ENCODE measurements at regions not wholly inside any gene's neighbourhood (a gene's known extent, or its start where the extent isn't known, plus 50 kb on each side); places are given as distances from the start of the nearest gene placed in this dataset.

- no peak for TF ChIP-seq POLR2AphosphoS5 (IDR thresholded peaks at IDR 0.05; ENCODE audit: low read depth, low read length)
- TF ChIP-seq CEBPB (IDR thresholded peaks at IDR 0.05; ENCODE audit: low read depth): no peak
- TF ChIP-seq MAX (IDR thresholded peaks at IDR 0.05): no peak
- TF ChIP-seq POLR2A (IDR thresholded peaks at IDR 0.05; ENCODE audit: borderline replicate concordance, extremely low read depth, insufficient read depth, insufficient read length): no peak
- no peak for TF ChIP-seq ZFX (IDR thresholded peaks at IDR 0.05)
- no peak for TF ChIP-seq SP1 (IDR thresholded peaks at IDR 0.05; ENCODE audit: low read depth)
- no peak for TF ChIP-seq EZH2phosphoT487 (IDR thresholded peaks at IDR 0.05; ENCODE audit: borderline replicate concordance)
- no peak for TF ChIP-seq CTCF (IDR thresholded peaks at IDR 0.05 in 2 of 3, conservative IDR thresholded peaks at IDR 0.05 in 1 of 3; ENCODE audit: borderline replicate concordance in 1 of 3, insufficient read depth in 1 of 3, low read depth in 2 of 3, low read length in 2 of 3)
- no peak; the same call in 1 of the 2 replicates for TF ChIP-seq JUND (IDR thresholded peaks at IDR 0.05)
- TF ChIP-seq ELF1 (IDR thresholded peaks at IDR 0.05; ENCODE audit: borderline replicate concordance, low read depth): no peak
- no peak for TF ChIP-seq EZH2 (IDR thresholded peaks at IDR 0.05)
- 0 out of 2 replicates have a peak, but pooled peaks have one; percentile 27 for TF ChIP-seq FOSL1 (IDR thresholded peaks at IDR 0.05; ENCODE audit: low read depth)
Observed at GRCh38 chr14:58738189-58738836, 100.6 kb downstream of the DACT1 start.
